WI38 (cell line): ENCODE measurements at regions not wholly inside any gene's neighbourhood (a gene's known extent, or its start where the extent isn't known, plus 50 kb on each side); places are given as distances from the start of the nearest gene placed in this dataset.

ENCODE experiments used
- H3K4me3 ChIP-seq: 2 replicates; pipeline ENCODE4 v1.5.1; 2011; ENCODE audit warnings: low read depth, mild to moderate bottlenecking, control low read depth, low read length
- TF ChIP-seq, protein P1 (sequence below): IDR thresholded peaks from 2 replicates; pipeline ENCODE4 v1.5.1; 2012; ENCODE audit warnings: low read depth, mild to moderate bottlenecking, control low read depth, low read length

- no peak overlapping the region for H3K4me3 ChIP-seq
- TF ChIP-seq, protein P1, sequence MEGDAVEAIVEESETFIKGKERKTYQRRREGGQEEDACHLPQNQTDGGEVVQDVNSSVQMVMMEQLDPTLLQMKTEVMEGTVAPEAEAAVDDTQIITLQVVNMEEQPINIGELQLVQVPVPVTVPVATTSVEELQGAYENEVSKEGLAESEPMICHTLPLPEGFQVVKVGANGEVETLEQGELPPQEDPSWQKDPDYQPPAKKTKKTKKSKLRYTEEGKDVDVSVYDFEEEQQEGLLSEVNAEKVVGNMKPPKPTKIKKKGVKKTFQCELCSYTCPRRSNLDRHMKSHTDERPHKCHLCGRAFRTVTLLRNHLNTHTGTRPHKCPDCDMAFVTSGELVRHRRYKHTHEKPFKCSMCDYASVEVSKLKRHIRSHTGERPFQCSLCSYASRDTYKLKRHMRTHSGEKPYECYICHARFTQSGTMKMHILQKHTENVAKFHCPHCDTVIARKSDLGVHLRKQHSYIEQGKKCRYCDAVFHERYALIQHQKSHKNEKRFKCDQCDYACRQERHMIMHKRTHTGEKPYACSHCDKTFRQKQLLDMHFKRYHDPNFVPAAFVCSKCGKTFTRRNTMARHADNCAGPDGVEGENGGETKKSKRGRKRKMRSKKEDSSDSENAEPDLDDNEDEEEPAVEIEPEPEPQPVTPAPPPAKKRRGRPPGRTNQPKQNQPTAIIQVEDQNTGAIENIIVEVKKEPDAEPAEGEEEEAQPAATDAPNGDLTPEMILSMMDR, result no peak
Measured at GRCh38 chr12:111141205-111141604, 220.8 kb upstream of the MYL2 start.

- H3K4me3 ChIP-seq, result no peak overlapping the region
- TF ChIP-seq, protein P1, result no peak
Measured at GRCh38 chr12:111138016-111138415, 217.6 kb upstream of the MYL2 start.

DNA sequence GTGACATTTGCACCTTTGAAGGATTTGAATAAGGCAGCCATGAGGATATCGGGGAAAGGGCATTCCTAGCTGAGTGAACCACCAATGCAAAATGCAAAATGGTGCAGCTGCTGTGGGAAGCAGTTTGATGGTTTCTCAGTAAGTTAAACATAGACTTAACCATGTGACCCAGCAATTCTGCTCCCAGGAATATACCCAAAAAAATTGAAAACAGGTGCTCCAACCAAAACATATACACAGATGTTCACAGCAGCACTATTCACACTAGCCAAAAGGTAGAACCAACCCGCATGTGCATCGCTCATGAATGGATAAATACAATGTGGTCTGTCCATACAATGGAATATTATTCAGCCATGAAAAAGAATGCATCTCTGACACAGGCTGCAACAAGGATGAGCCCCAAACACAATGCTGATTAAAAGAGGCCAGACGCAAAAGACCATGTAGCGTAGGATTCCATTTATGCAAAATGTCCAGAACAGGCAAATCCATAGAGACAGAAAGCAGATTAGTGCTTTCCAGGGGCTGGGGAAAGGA, 215.0 kb upstream of the MYL2 start:
- TF ChIP-seq, protein P1, result no peak
- no peak overlapping the region for H3K4me3 ChIP-seq

- TF ChIP-seq, protein P1, result no peak
- no peak overlapping the region for H3K4me3 ChIP-seq
Measured at GRCh38 chr12:111130336-111130735, 210.0 kb upstream of the MYL2 start.

- TF ChIP-seq, protein P1, result no peak
- H3K4me3 ChIP-seq, result no peak overlapping the region
Measured at GRCh38 chr12:111129149-111129767, 208.9 kb upstream of the MYL2 start.

DNA sequence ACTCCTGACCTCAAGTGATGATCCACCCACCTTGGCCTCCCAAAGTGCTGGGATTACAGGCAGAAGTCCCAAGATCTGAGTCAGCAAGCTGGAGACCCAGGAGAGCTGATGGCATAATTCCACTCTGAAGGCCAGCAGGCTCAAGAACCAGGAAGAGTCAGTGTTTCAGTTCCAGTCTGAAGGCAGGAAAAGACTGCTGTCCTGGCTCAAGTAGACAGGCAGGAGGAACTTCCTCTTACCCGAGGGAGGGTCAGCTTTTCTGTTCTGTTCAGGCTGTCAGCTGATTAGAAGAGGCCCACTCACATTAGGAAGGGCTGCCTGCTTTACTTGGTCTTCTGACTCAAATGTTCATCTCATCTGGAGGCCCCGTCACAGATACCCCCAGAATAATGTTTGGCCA, 206.0 kb upstream of the MYL2 start:
- no peak overlapping the region for H3K4me3 ChIP-seq
- TF ChIP-seq, protein P1, result no peak

DNA sequence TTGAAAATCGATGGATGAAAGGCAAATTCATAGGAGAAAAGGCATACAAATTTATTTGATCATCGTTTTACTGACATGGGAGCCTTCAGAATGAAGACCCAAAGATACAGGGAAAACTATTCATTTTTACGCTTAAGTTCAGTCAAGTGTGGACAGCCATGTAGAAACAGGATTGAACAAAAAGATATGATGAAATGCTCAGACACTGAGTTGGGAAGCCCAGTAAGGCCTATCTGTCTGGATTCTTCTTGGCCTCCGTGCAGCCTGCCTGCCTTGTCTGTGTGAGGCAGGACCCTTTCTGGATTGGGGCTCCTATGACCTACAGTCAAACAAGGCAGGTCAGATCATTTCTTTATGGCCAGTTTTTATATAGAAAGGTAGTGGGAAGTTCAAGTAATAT, 203.8 kb upstream of the MYL2 start:
- H3K4me3 ChIP-seq, result no peak overlapping the region
- TF ChIP-seq, protein P1, result no peak
